ENCODE measurements at regions not wholly inside any gene's neighbourhood (a gene's known extent, or its start where the extent isn't known, plus 50 kb on each side); places are given as distances from the start of the nearest gene placed in this dataset.

DNA sequence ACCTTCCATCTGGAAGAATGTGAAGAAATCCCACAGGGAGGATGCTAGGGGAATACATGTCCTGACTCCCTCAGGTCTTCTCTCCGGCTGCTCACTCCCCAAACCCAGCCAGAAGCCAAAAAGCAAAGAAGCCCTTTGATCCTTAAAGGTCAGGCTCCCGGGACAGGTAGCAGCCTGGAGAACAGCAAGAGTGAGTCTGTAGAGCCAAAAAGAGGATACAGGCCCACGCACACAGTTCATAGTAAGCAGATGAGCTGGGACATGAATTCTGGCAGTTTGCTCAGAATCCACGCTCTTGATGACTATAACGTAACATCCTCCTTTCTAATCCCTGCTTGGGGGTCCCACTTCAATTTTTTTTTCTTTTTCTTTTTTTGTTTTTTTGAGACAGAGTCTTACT is 72.0 kb upstream of the SLC44A1 start:
- Mint-ChIP-seq H3K36me3 (ENCODE audit: low read depth) (no peaks in the 10 kb centered on the region), H3K27me3 (no peaks in the 10 kb centered on the region), H3K27ac (no peak overlapping the region), H3K4me3 (no peak overlapping the region), H3K4me1 (ENCODE audit: low read depth) (no peaks in the 10 kb centered on the region), H3K9me3 (no peaks in the 10 kb centered on the region)
- TF ChIP-seq, protein P1, sequence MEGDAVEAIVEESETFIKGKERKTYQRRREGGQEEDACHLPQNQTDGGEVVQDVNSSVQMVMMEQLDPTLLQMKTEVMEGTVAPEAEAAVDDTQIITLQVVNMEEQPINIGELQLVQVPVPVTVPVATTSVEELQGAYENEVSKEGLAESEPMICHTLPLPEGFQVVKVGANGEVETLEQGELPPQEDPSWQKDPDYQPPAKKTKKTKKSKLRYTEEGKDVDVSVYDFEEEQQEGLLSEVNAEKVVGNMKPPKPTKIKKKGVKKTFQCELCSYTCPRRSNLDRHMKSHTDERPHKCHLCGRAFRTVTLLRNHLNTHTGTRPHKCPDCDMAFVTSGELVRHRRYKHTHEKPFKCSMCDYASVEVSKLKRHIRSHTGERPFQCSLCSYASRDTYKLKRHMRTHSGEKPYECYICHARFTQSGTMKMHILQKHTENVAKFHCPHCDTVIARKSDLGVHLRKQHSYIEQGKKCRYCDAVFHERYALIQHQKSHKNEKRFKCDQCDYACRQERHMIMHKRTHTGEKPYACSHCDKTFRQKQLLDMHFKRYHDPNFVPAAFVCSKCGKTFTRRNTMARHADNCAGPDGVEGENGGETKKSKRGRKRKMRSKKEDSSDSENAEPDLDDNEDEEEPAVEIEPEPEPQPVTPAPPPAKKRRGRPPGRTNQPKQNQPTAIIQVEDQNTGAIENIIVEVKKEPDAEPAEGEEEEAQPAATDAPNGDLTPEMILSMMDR (IDR thresholded peaks at IDR 0.05) = no peak
- H3K27ac ChIP-seq (ENCODE audit: low read depth in 1 of 2, low read length in 2 of 2) = no peak overlapping the region
- POLR2A ChIA-PET = no interaction called here
- H3K4me1 ChIP-seq (ENCODE audit: insufficient read depth, low read length) = no peaks in the 10 kb centered on the region
- H3K27me3 ChIP-seq (ENCODE audit: control insufficient read depth in 1 of 2, insufficient read depth in 2 of 2, low read length in 2 of 2) = no peaks in the 10 kb centered on the region
- no peak overlapping the region for H3K4me3 ChIP-seq (ENCODE audit: low read length)
- no peaks in the 10 kb centered on the region for H3K9me3 ChIP-seq (ENCODE audit: control insufficient read depth in 1 of 2, insufficient read depth in 1 of 2, low read length in 2 of 2)
- intact Hi-C loops (cut with DNase I, micrococcal nuclease) = no loop called here
- CTCF ChIA-PET = no interaction called here
- H3K36me3 ChIP-seq (ENCODE audit: insufficient read depth, low read length) = no peaks in the 10 kb centered on the region
- DNase-seq = no peak
- ATAC-seq (ENCODE audit: poor library complexity) = no peak

DNA sequence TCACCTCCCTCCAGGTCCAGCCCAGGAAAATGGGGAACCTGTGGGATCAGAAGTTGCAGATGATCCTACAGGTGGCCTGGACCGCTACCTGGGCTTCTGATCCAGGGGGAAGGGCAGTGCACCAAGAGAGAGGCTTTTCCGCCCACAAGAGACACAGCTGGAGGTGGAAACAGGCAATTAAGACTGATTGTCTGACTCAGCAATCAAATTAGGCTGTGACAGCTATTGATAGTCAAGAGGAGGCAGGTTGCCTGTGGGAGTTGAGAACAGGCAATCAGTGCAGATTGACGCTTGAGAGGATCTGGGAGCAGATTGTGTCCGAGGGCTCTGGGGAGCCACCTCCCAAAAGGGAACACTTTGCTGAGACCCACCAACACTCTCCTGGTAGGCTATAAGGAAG is 71.1 kb upstream of the SLC44A1 start:
- Histone ChIP-seq H3K4me3 (ENCODE audit: low read length) (no peak overlapping the region), H3K27me3 (ENCODE audit: control insufficient read depth in 1 of 2, insufficient read depth in 2 of 2, low read length in 2 of 2) (no peaks in the 10 kb centered on the region), H3K36me3 (ENCODE audit: insufficient read depth, low read length) (no peaks in the 10 kb centered on the region), H3K4me1 (ENCODE audit: insufficient read depth, low read length) (no peaks in the 10 kb centered on the region), H3K27ac (ENCODE audit: low read depth in 1 of 2, low read length in 2 of 2) (no peak overlapping the region), H3K9me3 (ENCODE audit: control insufficient read depth in 1 of 2, insufficient read depth in 1 of 2, low read length in 2 of 2) (no peaks in the 10 kb centered on the region)
- H3K4me1 Mint-ChIP-seq (ENCODE audit: low read depth) = no peaks in the 10 kb centered on the region
- no peaks in the 10 kb centered on the region for H3K9me3 Mint-ChIP-seq
- no peak for ATAC-seq (ENCODE audit: poor library complexity)
- intact Hi-C loops (cut with DNase I, micrococcal nuclease) = no loop called here
- ChIA-PET CTCF (no interaction called here), POLR2A (no interaction called here)
- H3K27ac Mint-ChIP-seq = no peak overlapping the region
- no peak overlapping the region for H3K4me3 Mint-ChIP-seq
- H3K27me3 Mint-ChIP-seq = no peaks in the 10 kb centered on the region
- DNase-seq = no peak
- no peaks in the 10 kb centered on the region for H3K36me3 Mint-ChIP-seq (ENCODE audit: low read depth)
- TF ChIP-seq, protein P1 (IDR thresholded peaks at IDR 0.05) = no peak

DNA sequence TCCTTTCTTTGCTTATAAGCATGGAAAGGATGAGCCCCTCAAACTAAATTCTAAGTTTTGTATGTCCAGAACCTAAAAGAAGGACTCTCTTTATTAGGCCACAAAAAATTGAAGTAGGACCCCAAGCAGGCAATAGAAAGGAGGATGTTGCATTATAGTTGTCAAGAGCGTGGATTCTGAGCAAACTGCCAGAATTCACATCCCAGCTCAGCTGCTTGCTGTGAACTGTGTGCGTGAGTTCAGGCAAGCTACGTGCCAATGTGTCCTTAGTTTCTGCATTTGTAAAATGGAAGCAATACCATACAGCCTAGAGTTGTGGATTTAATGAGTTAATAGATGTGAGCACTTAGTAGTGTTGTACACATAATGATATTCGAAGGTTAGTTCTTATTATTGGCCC is 70.6 kb upstream of the SLC44A1 start:
- Mint-ChIP-seq H3K36me3 (ENCODE audit: low read depth) (no peaks in the 10 kb centered on the region), H3K4me1 (ENCODE audit: low read depth) (no peaks in the 10 kb centered on the region), H3K27ac (no peak overlapping the region), H3K9me3 (no peaks in the 10 kb centered on the region), H3K27me3 (no peaks in the 10 kb centered on the region), H3K4me3 (no peak overlapping the region)
- Histone ChIP-seq H3K36me3 (ENCODE audit: insufficient read depth, low read length) (no peaks in the 10 kb centered on the region), H3K9me3 (ENCODE audit: control insufficient read depth in 1 of 2, insufficient read depth in 1 of 2, low read length in 2 of 2) (no peaks in the 10 kb centered on the region), H3K27ac (ENCODE audit: low read depth in 1 of 2, low read length in 2 of 2) (no peak overlapping the region), H3K4me3 (ENCODE audit: low read length) (no peak overlapping the region), H3K27me3 (ENCODE audit: control insufficient read depth in 1 of 2, insufficient read depth in 2 of 2, low read length in 2 of 2) (no peaks in the 10 kb centered on the region), H3K4me1 (ENCODE audit: insufficient read depth, low read length) (no peaks in the 10 kb centered on the region)
- ChIA-PET CTCF (no interaction called here), POLR2A (interaction anchor here (0.7 kb wide), 1 partner anchor 142 kb away, joined by 3 read pairs; no protein-coding TSS in a partner anchor)
- intact Hi-C loops (cut with DNase I, micrococcal nuclease) = no loop called here
- DNase-seq (no peak), ATAC-seq (ENCODE audit: poor library complexity) (no peak)
- TF ChIP-seq, protein P1 (IDR thresholded peaks at IDR 0.05) = no peak
